Panc1 (cell line): ENCODE measurements at regions not wholly inside any gene's neighbourhood (a gene's known extent, or its start where the extent isn't known, plus 50 kb on each side); places are given as distances from the start of the nearest gene placed in this dataset.

Experiments
- CTCF ChIP-seq: fragments of 450-650 bp; IDR thresholded peaks from 2 replicates; pipeline ENCODE4 v1.5.1; 2017; ENCODE audit warnings: mild to moderate bottlenecking
- POLR2AphosphoS5 ChIP-seq: IDR thresholded peaks from 2 replicates; pipeline ENCODE4 v1.6.1; 2012; ENCODE audit warnings: mild to moderate bottlenecking, low read depth, low read length, moderate library complexity
- REST ChIP-seq, 2 experiments: IDR thresholded peaks; 2 replicates each; pipeline ENCODE4 v1.6.1; 2011 to 2012; ENCODE audit warnings: low read depth in 2 of 2, control low read depth in 1 of 2, low read length in 1 of 2, mild to moderate bottlenecking in 1 of 2, moderate library complexity in 1 of 2; ENCODE audit not compliant: insufficient read depth in 1 of 2
- SIN3A ChIP-seq: IDR thresholded peaks from 2 replicates; pipeline ENCODE4 v1.6.1; 2012; ENCODE audit warnings: low read depth, mild to moderate bottlenecking, low read length, moderate library complexity, borderline replicate concordance; ENCODE audit not compliant: insufficient read depth
- TCF7L2 ChIP-seq: IDR thresholded peaks from 2 replicates; pipeline ENCODE4 v1.6.1; 2011; ENCODE audit warnings: mild to moderate bottlenecking, low read depth, low read length, inconsistent platforms

DNA sequence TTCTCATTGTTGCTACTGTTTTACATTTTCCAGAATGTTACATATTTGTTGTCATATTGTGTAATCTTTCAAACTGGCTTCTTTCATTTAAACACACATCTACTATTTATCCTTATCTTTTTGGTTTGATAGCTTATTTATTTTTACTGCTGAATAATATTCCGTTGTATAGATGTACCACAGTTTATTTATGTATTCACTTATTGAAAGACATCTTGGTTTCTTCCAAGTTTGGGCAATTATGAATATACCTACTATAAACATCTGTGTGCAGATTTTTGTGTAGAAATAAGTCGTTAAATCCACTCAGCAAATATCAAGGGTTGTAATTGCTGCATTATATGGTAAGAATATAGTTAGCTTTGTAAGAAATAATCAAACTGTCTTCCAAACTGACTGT is 669.2 kb downstream of the TNS3 start:
- TF ChIP-seq POLR2AphosphoS5 = no peak
- no peak for TF ChIP-seq CTCF
- no peak for TF ChIP-seq REST (IDR thresholded peaks at IDR 0.05; ENCODE audit: insufficient read depth in 1 of 2, low read depth in 2 of 2, low read length in 1 of 2)
- TF ChIP-seq TCF7L2 = no peak
- TF ChIP-seq SIN3A = no peak
